ENCODE measurements at regions not wholly inside any gene's neighbourhood (a gene's known extent, or its start where the extent isn't known, plus 50 kb on each side); places are given as distances from the start of the nearest gene placed in this dataset.

GRCh38 chr13:103716718-103717117 is 650.5 kb upstream of the SLC10A2 start:
- no CpG with 5 or more reads among the region's 1 CpG for WGBS (ENCODE audit: insufficient coverage)
- Histone ChIP-seq H3K4me3 (ENCODE audit: low read depth, low read length) (no peak overlapping the region), H3K27ac (ENCODE audit: low read depth, low read length) (no peak overlapping the region), H3K4me1 (ENCODE audit: control insufficient read depth, insufficient read depth, low read length) (no peaks in the 10 kb centered on the region), H3K27me3 (ENCODE audit: control insufficient read depth, insufficient read depth, low read length) (no peaks in the 10 kb centered on the region), H3K9me3 (ENCODE audit: control insufficient read depth, insufficient read depth, low read length) (no peaks in the 10 kb centered on the region), H3K36me3 (ENCODE audit: control insufficient read depth, insufficient read depth, low read length) (no peaks in the 10 kb centered on the region)
- peak in 1 of 6 donors; percentile 46 for DNase-seq (ENCODE audit: low read depth in 4 of 6, low spot score in 6 of 6)

DNA sequence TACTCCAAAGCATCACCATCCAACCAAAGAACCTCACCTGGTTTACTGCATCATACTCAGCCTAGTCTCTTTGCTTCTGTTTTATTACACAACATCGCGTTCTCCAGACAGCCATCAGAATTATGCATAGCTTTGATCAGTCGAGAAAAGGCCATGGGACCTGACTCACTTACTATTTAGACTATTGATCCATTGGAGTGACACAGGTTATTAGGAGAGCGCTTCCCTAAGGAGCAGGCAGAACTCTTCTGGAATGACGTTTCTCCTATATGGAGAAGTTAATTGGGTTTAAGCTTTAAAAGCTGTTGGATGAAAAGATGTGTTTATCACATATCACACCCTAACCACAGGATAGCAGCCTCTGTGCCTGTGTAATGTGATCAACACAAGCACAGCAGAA is 649.1 kb upstream of the SLC10A2 start:
- no peaks in the 10 kb centered on the region for H3K9me3 ChIP-seq (ENCODE audit: control insufficient read depth, insufficient read depth, low read length)
- no peaks in the 10 kb centered on the region for H3K4me1 ChIP-seq (ENCODE audit: control insufficient read depth, insufficient read depth, low read length)
- H3K4me3 ChIP-seq (ENCODE audit: low read depth, low read length) = no peak overlapping the region
- WGBS (ENCODE audit: insufficient coverage) = 100% methylated on average over 2 of the region's 5 CpGs
- no peak for DNase-seq (ENCODE audit: low read depth in 4 of 6, low spot score in 6 of 6)
- no peaks in the 10 kb centered on the region for H3K36me3 ChIP-seq (ENCODE audit: control insufficient read depth, insufficient read depth, low read length)
- no peak overlapping the region for H3K27ac ChIP-seq (ENCODE audit: low read depth, low read length)
- no peaks in the 10 kb centered on the region for H3K27me3 ChIP-seq (ENCODE audit: control insufficient read depth, insufficient read depth, low read length)

DNA sequence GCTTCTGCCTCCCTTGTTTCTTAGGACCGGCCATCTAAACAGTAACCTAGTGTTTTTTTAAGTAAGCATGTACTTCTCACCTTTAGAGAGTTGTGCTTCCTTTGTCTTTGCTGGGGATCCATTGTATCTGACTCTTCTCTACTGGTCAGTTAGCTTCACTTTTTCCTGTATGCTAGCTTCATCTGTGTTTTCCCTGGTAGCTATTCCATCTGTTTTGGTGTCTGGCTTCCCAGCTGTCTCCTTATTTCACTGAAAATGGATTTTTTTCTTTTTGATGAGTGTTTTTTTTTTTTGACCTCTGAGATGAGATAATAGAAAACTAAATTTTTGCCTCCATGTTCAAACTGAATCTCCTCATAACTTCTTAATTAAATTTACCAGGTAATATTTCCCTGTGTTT is 637.0 kb upstream of the SLC10A2 start:
- no peak overlapping the region for H3K4me3 ChIP-seq (ENCODE audit: low read depth, low read length)
- H3K27ac ChIP-seq (ENCODE audit: low read depth, low read length) = no peak overlapping the region
- H3K36me3 ChIP-seq (ENCODE audit: control insufficient read depth, insufficient read depth, low read length) = no peaks in the 10 kb centered on the region
- no CpG with 5 or more reads among the region's 1 CpG for WGBS (ENCODE audit: insufficient coverage)
- H3K9me3 ChIP-seq (ENCODE audit: control insufficient read depth, insufficient read depth, low read length) = no peaks in the 10 kb centered on the region
- no peaks in the 10 kb centered on the region for H3K4me1 ChIP-seq (ENCODE audit: control insufficient read depth, insufficient read depth, low read length)
- DNase-seq (ENCODE audit: low read depth in 4 of 6, low spot score in 6 of 6) = peak in 1 of 6 donors; percentile 39
- no peaks in the 10 kb centered on the region for H3K27me3 ChIP-seq (ENCODE audit: control insufficient read depth, insufficient read depth, low read length)

DNA sequence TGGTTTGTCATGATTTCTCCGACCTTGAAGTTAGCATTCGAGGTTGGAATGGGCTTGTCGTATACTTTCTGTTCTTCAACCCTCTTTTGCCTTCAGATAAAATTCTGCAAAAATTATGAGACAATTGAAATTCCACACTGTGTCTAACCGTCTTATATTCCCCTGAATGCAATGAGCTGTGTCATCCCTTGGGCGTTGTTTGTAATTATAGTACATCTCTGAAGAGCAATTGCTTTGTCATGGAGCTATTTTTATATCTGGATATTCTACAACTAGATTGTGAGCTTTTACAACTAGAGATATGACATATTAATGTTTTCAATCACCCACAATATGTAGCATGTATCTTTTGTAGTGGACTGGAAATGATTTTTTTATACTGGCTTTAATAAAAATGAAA is 631.8 kb upstream of the SLC10A2 start:
- Histone ChIP-seq H3K4me3 (ENCODE audit: low read depth, low read length) (no peak overlapping the region), H3K36me3 (ENCODE audit: control insufficient read depth, insufficient read depth, low read length) (no peaks in the 10 kb centered on the region), H3K4me1 (ENCODE audit: control insufficient read depth, insufficient read depth, low read length) (no peaks in the 10 kb centered on the region), H3K27ac (ENCODE audit: low read depth, low read length) (no peak overlapping the region), H3K27me3 (ENCODE audit: control insufficient read depth, insufficient read depth, low read length) (no peaks in the 10 kb centered on the region), H3K9me3 (ENCODE audit: control insufficient read depth, insufficient read depth, low read length) (no peaks in the 10 kb centered on the region)
- DNase-seq (ENCODE audit: low read depth in 4 of 6, low spot score in 6 of 6) = peak in 1 of 6 donors; percentile 31
- 82% methylated on average over 2 of the region's 5 CpGs for WGBS (ENCODE audit: insufficient coverage)

- WGBS (ENCODE audit: insufficient coverage) = no CpG with 5 or more reads among the region's 2 CpGs
- Histone ChIP-seq H3K4me3 (ENCODE audit: low read depth, low read length) (no peak overlapping the region), H3K27me3 (ENCODE audit: control insufficient read depth, insufficient read depth, low read length) (no peaks in the 10 kb centered on the region), H3K9me3 (ENCODE audit: control insufficient read depth, insufficient read depth, low read length) (no peaks in the 10 kb centered on the region), H3K4me1 (ENCODE audit: control insufficient read depth, insufficient read depth, low read length) (no peaks in the 10 kb centered on the region), H3K27ac (ENCODE audit: low read depth, low read length) (no peak overlapping the region), H3K36me3 (ENCODE audit: control insufficient read depth, insufficient read depth, low read length) (no peaks in the 10 kb centered on the region)
- DNase-seq (ENCODE audit: low read depth in 4 of 6, low spot score in 6 of 6) = no peak
Observed at GRCh38 chr13:103695320-103695719, 629.1 kb upstream of the SLC10A2 start.

GRCh38 chr13:103694471-103694870 is 628.3 kb upstream of the SLC10A2 start:
- Histone ChIP-seq H3K4me1 (ENCODE audit: control insufficient read depth, insufficient read depth, low read length) (no peaks in the 10 kb centered on the region), H3K4me3 (ENCODE audit: low read depth, low read length) (no peak overlapping the region), H3K27me3 (ENCODE audit: control insufficient read depth, insufficient read depth, low read length) (no peaks in the 10 kb centered on the region), H3K9me3 (ENCODE audit: control insufficient read depth, insufficient read depth, low read length) (no peaks in the 10 kb centered on the region), H3K27ac (ENCODE audit: low read depth, low read length) (no peak overlapping the region), H3K36me3 (ENCODE audit: control insufficient read depth, insufficient read depth, low read length) (no peaks in the 10 kb centered on the region)
- DNase-seq (ENCODE audit: low read depth in 4 of 6, low spot score in 6 of 6) = no peak
- WGBS (ENCODE audit: insufficient coverage) = 90% methylated on average over 2 of the region's 4 CpGs

DNA sequence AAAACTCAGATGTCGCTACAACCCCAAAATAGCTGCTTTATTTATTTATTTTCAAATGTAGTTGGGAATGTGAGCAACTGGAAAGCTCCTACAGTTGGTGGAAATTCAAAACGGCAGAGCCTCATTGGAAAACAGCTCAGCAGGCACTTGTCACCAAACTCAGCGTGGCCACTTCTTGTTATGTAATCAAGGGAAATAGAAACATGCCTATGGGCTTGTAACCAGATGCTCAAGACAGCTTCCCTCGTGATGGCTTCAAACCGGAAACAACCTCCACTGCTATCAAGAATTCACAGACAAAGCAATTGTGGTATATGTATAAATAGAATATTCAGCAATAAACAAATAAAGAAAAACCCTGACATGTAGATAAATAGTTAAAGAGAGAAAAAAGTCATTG is 627.8 kb upstream of the SLC10A2 start:
- WGBS (ENCODE audit: insufficient coverage) = 17% methylated on average over 2 of the region's 5 CpGs

GRCh38 chr13:103692442-103692841 is 626.2 kb upstream of the SLC10A2 start:
- Histone ChIP-seq H3K9me3 (ENCODE audit: control insufficient read depth, insufficient read depth, low read length) (no peaks in the 10 kb centered on the region), H3K36me3 (ENCODE audit: control insufficient read depth, insufficient read depth, low read length) (no peaks in the 10 kb centered on the region), H3K4me3 (ENCODE audit: low read depth, low read length) (no peak overlapping the region), H3K27ac (ENCODE audit: low read depth, low read length) (no peak overlapping the region), H3K4me1 (ENCODE audit: control insufficient read depth, insufficient read depth, low read length) (no peaks in the 10 kb centered on the region), H3K27me3 (ENCODE audit: control insufficient read depth, insufficient read depth, low read length) (no peaks in the 10 kb centered on the region)
- WGBS (ENCODE audit: insufficient coverage) = no CpG with 5 or more reads among the region's 4 CpGs
- DNase-seq (ENCODE audit: low read depth in 4 of 6, low spot score in 6 of 6) = peak in 2 of 6 donors; percentile 11 to 31

More for the DNA sequence above, 627.8 kb upstream of the SLC10A2 start:
- Histone ChIP-seq H3K9me3 (ENCODE audit: control insufficient read depth, insufficient read depth, low read length) (no peaks in the 10 kb centered on the region), H3K36me3 (ENCODE audit: control insufficient read depth, insufficient read depth, low read length) (no peaks in the 10 kb centered on the region), H3K4me1 (ENCODE audit: control insufficient read depth, insufficient read depth, low read length) (no peaks in the 10 kb centered on the region), H3K4me3 (ENCODE audit: low read depth, low read length) (no peak overlapping the region), H3K27ac (ENCODE audit: low read depth, low read length) (no peak overlapping the region), H3K27me3 (ENCODE audit: control insufficient read depth, insufficient read depth, low read length) (no peaks in the 10 kb centered on the region)
- DNase-seq (ENCODE audit: low read depth in 4 of 6, low spot score in 6 of 6) = no peak

GRCh38 chr13:103676329-103676728 is 610.1 kb upstream of the SLC10A2 start:
- H3K27ac ChIP-seq (ENCODE audit: low read depth, low read length) = no peak overlapping the region
- no peak overlapping the region for H3K4me3 ChIP-seq (ENCODE audit: low read depth, low read length)
- no peaks in the 10 kb centered on the region for H3K9me3 ChIP-seq (ENCODE audit: control insufficient read depth, insufficient read depth, low read length)
- peak in 1 of 6 donors; percentile 14 for DNase-seq (ENCODE audit: low read depth in 4 of 6, low spot score in 6 of 6)
- no peaks in the 10 kb centered on the region for H3K4me1 ChIP-seq (ENCODE audit: control insufficient read depth, insufficient read depth, low read length)
- no peaks in the 10 kb centered on the region for H3K36me3 ChIP-seq (ENCODE audit: control insufficient read depth, insufficient read depth, low read length)
- no peaks in the 10 kb centered on the region for H3K27me3 ChIP-seq (ENCODE audit: control insufficient read depth, insufficient read depth, low read length)

GRCh38 chr13:103671547-103671946 is 605.3 kb upstream of the SLC10A2 start:
- Histone ChIP-seq H3K27ac (ENCODE audit: low read depth, low read length) (no peak overlapping the region), H3K36me3 (ENCODE audit: control insufficient read depth, insufficient read depth, low read length) (no peaks in the 10 kb centered on the region), H3K4me3 (ENCODE audit: low read depth, low read length) (no peak overlapping the region), H3K4me1 (ENCODE audit: control insufficient read depth, insufficient read depth, low read length) (no peaks in the 10 kb centered on the region), H3K27me3 (ENCODE audit: control insufficient read depth, insufficient read depth, low read length) (no peaks in the 10 kb centered on the region), H3K9me3 (ENCODE audit: control insufficient read depth, insufficient read depth, low read length) (no peaks in the 10 kb centered on the region)
- no peak for DNase-seq (ENCODE audit: low read depth in 4 of 6, low spot score in 6 of 6)
- 99% methylated on average over 5 of the region's 5 CpGs for WGBS (ENCODE audit: insufficient coverage)
